Astrocyte of the hippocampus (primary cell): ENCODE measurements at regions not wholly inside any gene's neighbourhood (a gene's known extent, or its start where the extent isn't known, plus 50 kb on each side); places are given as distances from the start of the nearest gene placed in this dataset.
"Not testable (repeated sequence)": the region's sequence is repeated elsewhere in the genome, so short reads cannot be mapped to it uniquely, and the experiment has no call there.

Source experiments
- DNase-seq: peaks from one replicate; pipeline ENCODE4 v3.0.0; 2011; ENCODE audit warnings: low read depth, low spot score

GRCh38 chr15:38614621-38615020, 50.0 kb upstream of the RASGRP1 start:
- DNase-seq, result no peak

GRCh38 chr15:38617831-38618230, 53.2 kb upstream of the RASGRP1 start:
- DNase-seq, result no peak

GRCh38 chr15:38618242-38618955, 53.8 kb upstream of the RASGRP1 start:
- no peak for DNase-seq

- no peak for DNase-seq
Measured at GRCh38 chr15:38620098-38620497, 55.5 kb upstream of the RASGRP1 start.

GRCh38 chr15:38620851-38621594, 56.4 kb upstream of the RASGRP1 start:
- DNase-seq, result no peak

GRCh38 chr15:38622304-38622703, 57.7 kb upstream of the RASGRP1 start:
- no peak for DNase-seq

GRCh38 chr15:38622908-38623307, 58.3 kb upstream of the RASGRP1 start:
- no peak for DNase-seq

- DNase-seq, result no peak
Measured at GRCh38 chr15:38623744-38624143, 59.1 kb upstream of the RASGRP1 start.

GRCh38 chr15:38624244-38625205, 59.9 kb upstream of the RASGRP1 start:
- no peak for DNase-seq

GRCh38 chr15:38625886-38626285, 61.3 kb upstream of the RASGRP1 start:
- no peak for DNase-seq

- no peak for DNase-seq
Measured at GRCh38 chr15:38626443-38627050, 61.9 kb upstream of the RASGRP1 start.

GRCh38 chr15:38627689-38628277, 63.2 kb upstream of the RASGRP1 start:
- no peak for DNase-seq

GRCh38 chr15:38631119-38632075, 66.8 kb upstream of the RASGRP1 start:
- DNase-seq, result no peak

GRCh38 chr15:38635170-38635569, 70.6 kb upstream of the RASGRP1 start:
- DNase-seq, result no peak

GRCh38 chr15:38636597-38636996, 72.0 kb upstream of the RASGRP1 start:
- no peak for DNase-seq

- DNase-seq, result no peak
Measured at GRCh38 chr15:38638126-38638525, 73.5 kb upstream of the RASGRP1 start.

- DNase-seq, result no peak
Measured at GRCh38 chr15:38638811-38639210, 74.2 kb upstream of the RASGRP1 start.

GRCh38 chr15:38642689-38643270, 78.2 kb upstream of the RASGRP1 start:
- DNase-seq, result no peak

GRCh38 chr15:38644353-38644752, 79.7 kb upstream of the RASGRP1 start:
- not testable (repeated sequence) for DNase-seq

- DNase-seq, result no peak
Measured at GRCh38 chr15:38646716-38647115, 82.1 kb upstream of the RASGRP1 start.
